Fibroblast of skin of abdomen (primary cell): ENCODE measurements at regions not wholly inside any gene's neighbourhood (a gene's known extent, or its start where the extent isn't known, plus 50 kb on each side); places are given as distances from the start of the nearest gene placed in this dataset.

Source experiments
- DNase-seq: peaks from one replicate; pipeline ENCODE4 v3.0.0-alpha.2; 2013

- DNase-seq: no peak
Observed at GRCh38 chr11:122311216-122311755, 195.3 kb upstream of the BLID start.

GRCh38 chr11:122310766-122311165, 194.8 kb upstream of the BLID start:
- DNase-seq: no peak

- peak; percentile 12 for DNase-seq
Observed at GRCh38 chr11:122309262-122309925, 193.4 kb upstream of the BLID start.

- DNase-seq: no peak
Observed at GRCh38 chr11:122308226-122308625, 192.2 kb upstream of the BLID start.

- DNase-seq: no peak
Observed at GRCh38 chr11:122307476-122308035, 191.5 kb upstream of the BLID start.

GRCh38 chr11:122306831-122307391, 190.9 kb upstream of the BLID start:
- DNase-seq: no peak

GRCh38 chr11:122305426-122306320, 189.7 kb upstream of the BLID start:
- no peak for DNase-seq

- DNase-seq: peak; percentile 16
Observed at GRCh38 chr11:122304973-122305372, 189.0 kb upstream of the BLID start.

GRCh38 chr11:122304306-122304705, 188.3 kb upstream of the BLID start:
- no peak for DNase-seq

GRCh38 chr11:122294041-122294440, 178.0 kb upstream of the BLID start:
- no peak for DNase-seq

- peak; percentile 11 for DNase-seq
Observed at GRCh38 chr11:122293296-122294023, 177.4 kb upstream of the BLID start.

GRCh38 chr11:122287401-122287800, 171.4 kb upstream of the BLID start:
- DNase-seq: no peak

- DNase-seq: no peak
Observed at GRCh38 chr11:122285070-122285988, 169.3 kb upstream of the BLID start.

GRCh38 chr11:122280870-122281269, 164.9 kb upstream of the BLID start:
- DNase-seq: no peak

- no peak for DNase-seq
Observed at GRCh38 chr11:122279194-122279593, 163.2 kb upstream of the BLID start.

- no peak for DNase-seq
Observed at GRCh38 chr11:122277493-122277892, 161.5 kb upstream of the BLID start.

GRCh38 chr11:122276221-122276620, 160.2 kb upstream of the BLID start:
- peak; percentile 50 for DNase-seq

GRCh38 chr11:122275508-122275907, 159.5 kb upstream of the BLID start:
- DNase-seq: no peak

- DNase-seq: no peak
Observed at GRCh38 chr11:122273476-122274191, 157.6 kb upstream of the BLID start.

GRCh38 chr11:122271745-122272144, 155.7 kb upstream of the BLID start:
- no peak for DNase-seq
